NT2/D1 (cell line): ENCODE measurements at regions not wholly inside any gene's neighbourhood (a gene's known extent, or its start where the extent isn't known, plus 50 kb on each side); places are given as distances from the start of the nearest gene placed in this dataset.

ENCODE experiments used
- DNase-seq: peaks from one replicate; pipeline ENCODE4 v3.0.0-alpha.2; 2011; ENCODE audit warnings: low read depth, low spot score
- H3K27me3 ChIP-seq: 2 replicates; pipeline ENCODE4 v1.6.0; 2011; ENCODE audit warnings: mild to moderate bottlenecking; ENCODE audit not compliant: insufficient read length, insufficient read depth
- H3K36me3 ChIP-seq: 2 replicates; pipeline ENCODE4 v1.6.1; 2011; ENCODE audit warnings: mild to moderate bottlenecking, low read length, mixed read lengths; ENCODE audit not compliant: insufficient read depth, insufficient read length
- H3K4me1 ChIP-seq: 2 replicates; pipeline ENCODE4 v1.5.1; 2011; ENCODE audit not compliant: insufficient read depth, insufficient read length
- H3K4me3 ChIP-seq: 2 replicates; pipeline ENCODE4 v1.5.1; 2011; ENCODE audit warnings: low read depth; ENCODE audit not compliant: insufficient read length
- H3K9ac ChIP-seq: 2 replicates; pipeline ENCODE4 v1.6.0; 2011; ENCODE audit warnings: low read depth; ENCODE audit not compliant: insufficient read length
- H3K9me3 ChIP-seq: 2 replicates; pipeline ENCODE4 v1.5.1; 2011; ENCODE audit warnings: mild to moderate bottlenecking, low read length; ENCODE audit not compliant: insufficient read depth
- SUZ12 ChIP-seq: IDR thresholded peaks from 2 replicates; pipeline ENCODE4 v1.6.1; 2011; ENCODE audit not compliant: insufficient read length, insufficient read depth; ENCODE audit errors: extremely low read depth
- YY1 ChIP-seq: IDR thresholded peaks from 2 replicates; pipeline ENCODE4 v1.6.1; 2011; ENCODE audit not compliant: insufficient read length, insufficient read depth
- ZNF274 ChIP-seq: IDR thresholded peaks from 2 replicates; pipeline ENCODE4 v1.6.1; 2011; ENCODE audit warnings: mild to moderate bottlenecking, low read depth, low read length

GRCh38 chr15:31563001-31563400 lies 236.4 kb downstream of the KLF13 start:
- peaks cover 2% of the 10 kb centered on the region for H3K4me1 ChIP-seq
- TF ChIP-seq SUZ12, result no peak
- TF ChIP-seq YY1, result no peak
- no peak for TF ChIP-seq ZNF274
- no peak overlapping the region for H3K9ac ChIP-seq
- no peak overlapping the region for H3K4me3 ChIP-seq
- H3K27me3 ChIP-seq, result no peaks in the 10 kb centered on the region
- H3K36me3 ChIP-seq, result no peaks in the 10 kb centered on the region
- peaks cover 16% of the 10 kb centered on the region; the same call in 1 of the 2 replicates for H3K9me3 ChIP-seq
- no peak for DNase-seq

- H3K9ac ChIP-seq, result no peak overlapping the region
- TF ChIP-seq ZNF274, result no peak
- no peak for TF ChIP-seq SUZ12
- TF ChIP-seq YY1, result no peak
- no peak overlapping the region for H3K4me3 ChIP-seq
- H3K27me3 ChIP-seq, result no peaks in the 10 kb centered on the region
- peaks cover 20% of the 10 kb centered on the region; the same call in 1 of the 2 replicates for H3K9me3 ChIP-seq
- no peak for DNase-seq
- H3K36me3 ChIP-seq, result no peaks in the 10 kb centered on the region
- peaks cover 2% of the 10 kb centered on the region for H3K4me1 ChIP-seq
Measured at GRCh38 chr15:31563421-31563820, 236.8 kb downstream of the KLF13 start.

- Histone ChIP-seq H3K27me3 (no peaks in the 10 kb centered on the region), H3K4me3 (no peak overlapping the region), H3K9me3 (peaks cover 26% of the 10 kb centered on the region; the same call in 1 of the 2 replicates), H3K9ac (no peak overlapping the region), H3K4me1 (no peaks in the 10 kb centered on the region), H3K36me3 (no peaks in the 10 kb centered on the region)
- DNase-seq, result no peak
- TF ChIP-seq SUZ12 (no peak), ZNF274 (no peak), YY1 (no peak)
Measured at GRCh38 chr15:31567861-31568260, 241.2 kb downstream of the KLF13 start.

DNA sequence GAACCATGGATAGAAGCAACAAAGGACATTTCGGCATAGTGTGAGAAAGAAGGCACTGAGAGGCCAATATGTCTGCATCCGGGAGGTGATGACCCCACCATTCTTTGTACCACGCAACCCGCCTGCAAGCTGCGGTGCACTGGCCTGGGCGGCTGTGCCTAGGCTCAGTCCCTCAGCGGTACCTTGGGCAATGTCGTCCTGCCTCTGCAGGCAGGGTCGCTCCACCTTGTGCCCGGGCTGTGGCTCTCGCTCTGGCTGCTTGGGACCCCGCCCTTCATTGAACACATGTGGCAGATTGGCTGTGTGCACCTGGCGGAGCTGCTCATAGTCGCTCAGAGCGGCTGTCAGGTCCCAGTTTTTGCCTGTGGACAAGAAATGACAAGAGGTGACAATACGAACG lies 243.2 kb downstream of the KLF13 start:
- H3K9me3 ChIP-seq, result peaks cover 26% of the 10 kb centered on the region; the same call in 1 of the 2 replicates
- TF ChIP-seq YY1, result no peak
- no peak for TF ChIP-seq SUZ12
- TF ChIP-seq ZNF274, result no peak
- H3K27me3 ChIP-seq, result no peaks in the 10 kb centered on the region
- H3K4me1 ChIP-seq, result no peaks in the 10 kb centered on the region
- H3K36me3 ChIP-seq, result no peaks in the 10 kb centered on the region
- no peak for DNase-seq
- no peak overlapping the region for H3K4me3 ChIP-seq
- H3K9ac ChIP-seq, result no peak overlapping the region

DNA sequence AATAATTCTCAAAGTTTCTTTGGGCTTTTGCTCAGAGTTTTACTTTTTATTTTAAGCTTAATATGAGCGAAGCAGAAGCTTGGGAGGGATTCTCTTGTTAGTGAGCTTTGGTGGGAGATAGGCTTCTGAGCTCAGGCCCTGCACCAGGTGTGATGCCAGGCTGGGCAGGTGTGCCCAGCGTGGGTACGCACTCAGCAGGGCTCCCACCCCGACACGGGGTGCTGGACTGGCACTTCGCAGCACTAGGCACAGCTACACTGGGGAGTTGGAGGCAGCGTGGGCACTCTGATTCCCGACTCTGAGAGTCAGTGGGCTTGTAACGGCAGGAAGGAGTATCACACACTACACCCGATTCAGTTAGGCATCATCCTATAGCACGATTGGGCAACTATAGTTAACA lies 244.0 kb downstream of the KLF13 start:
- DNase-seq, result no peak
- H3K4me3 ChIP-seq, result no peak overlapping the region
- H3K9ac ChIP-seq, result no peak overlapping the region
- no peaks in the 10 kb centered on the region for H3K36me3 ChIP-seq
- no peak for TF ChIP-seq ZNF274
- no peak for TF ChIP-seq SUZ12
- no peak for TF ChIP-seq YY1
- H3K9me3 ChIP-seq, result peaks cover 26% of the 10 kb centered on the region; the same call in 1 of the 2 replicates
- H3K27me3 ChIP-seq, result no peaks in the 10 kb centered on the region
- no peaks in the 10 kb centered on the region for H3K4me1 ChIP-seq

DNA sequence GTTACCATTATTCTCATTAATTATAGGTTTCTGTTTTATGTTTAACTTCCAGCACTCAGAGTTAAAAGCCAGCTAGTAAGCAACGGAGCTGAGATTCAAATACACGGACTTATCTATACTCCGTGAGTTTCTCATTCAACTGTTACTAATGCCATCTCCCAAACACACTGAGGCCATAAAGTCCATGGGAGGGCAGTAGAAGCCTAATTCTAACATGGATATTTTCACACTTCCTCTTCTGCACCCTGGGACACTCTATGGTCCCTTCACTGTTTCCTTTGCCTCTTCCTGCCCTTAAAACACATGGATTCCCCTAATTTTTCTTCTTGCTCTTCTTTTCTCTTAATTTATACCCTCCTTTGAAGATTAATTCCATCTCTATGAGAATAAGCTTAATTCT lies 245.0 kb downstream of the KLF13 start:
- Histone ChIP-seq H3K27me3 (no peaks in the 10 kb centered on the region), H3K4me3 (no peak overlapping the region), H3K9me3 (peaks cover 23% of the 10 kb centered on the region; the same call in 1 of the 2 replicates), H3K36me3 (no peaks in the 10 kb centered on the region), H3K4me1 (no peaks in the 10 kb centered on the region), H3K9ac (no peak overlapping the region)
- TF ChIP-seq YY1 (no peak), SUZ12 (no peak), ZNF274 (no peak)
- no peak for DNase-seq

DNA sequence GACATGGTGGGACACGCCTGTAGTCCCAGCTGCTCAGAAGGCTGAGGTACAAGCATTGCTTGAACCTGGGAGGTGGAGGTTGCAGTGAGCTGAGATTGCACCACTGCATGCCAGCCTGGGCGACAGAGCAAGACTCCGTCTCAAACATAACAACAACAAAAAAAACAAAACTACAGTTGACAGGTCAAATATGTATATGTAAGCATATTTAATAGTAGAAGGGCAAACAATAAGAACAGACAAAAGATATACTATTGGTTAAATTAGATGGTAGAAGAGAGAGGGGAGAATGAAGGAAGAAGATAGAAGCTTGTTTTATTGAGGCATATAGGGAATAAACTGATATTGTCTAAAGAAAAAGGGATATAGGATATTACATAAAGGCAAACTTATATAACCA lies 247.1 kb downstream of the KLF13 start:
- H3K4me3 ChIP-seq, result no peak overlapping the region
- H3K27me3 ChIP-seq, result no peaks in the 10 kb centered on the region
- TF ChIP-seq YY1 (no peak), ZNF274 (no peak), SUZ12 (no peak)
- H3K9ac ChIP-seq, result no peak overlapping the region
- no peaks in the 10 kb centered on the region for H3K36me3 ChIP-seq
- H3K4me1 ChIP-seq, result no peaks in the 10 kb centered on the region
- H3K9me3 ChIP-seq, result peaks cover 3% of the 10 kb centered on the region; the same call in 1 of the 2 replicates
- no peak for DNase-seq

DNA sequence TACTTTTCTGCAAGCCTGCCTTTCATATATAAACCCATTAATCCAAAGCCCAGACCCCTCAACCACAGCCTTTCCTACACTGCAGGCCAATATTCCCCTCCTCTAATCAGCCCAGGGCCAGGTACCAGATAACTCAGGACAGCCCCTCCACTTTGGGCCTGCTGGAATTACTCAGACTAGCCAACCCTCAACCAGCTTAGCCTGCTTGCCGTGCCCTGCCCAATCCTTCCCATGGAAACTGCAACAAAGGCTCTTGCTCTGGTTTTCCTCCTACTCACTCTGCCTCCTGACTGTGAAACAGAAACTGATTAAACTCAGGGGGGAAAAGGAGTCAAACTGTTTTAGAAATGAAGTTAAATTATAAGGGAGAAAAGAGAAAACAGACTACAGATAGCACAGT lies 248.1 kb downstream of the KLF13 start:
- no peaks in the 10 kb centered on the region for H3K9me3 ChIP-seq
- no peaks in the 10 kb centered on the region for H3K36me3 ChIP-seq
- no peak overlapping the region for H3K9ac ChIP-seq
- DNase-seq, result no peak
- no peaks in the 10 kb centered on the region for H3K4me1 ChIP-seq
- TF ChIP-seq YY1 (no peak), SUZ12 (no peak), ZNF274 (no peak)
- no peak overlapping the region for H3K4me3 ChIP-seq
- no peaks in the 10 kb centered on the region for H3K27me3 ChIP-seq
